ENCODE measurements at regions not wholly inside any gene's neighbourhood (a gene's known extent, or its start where the extent isn't known, plus 50 kb on each side); places are given as distances from the start of the nearest gene placed in this dataset.

DNA sequence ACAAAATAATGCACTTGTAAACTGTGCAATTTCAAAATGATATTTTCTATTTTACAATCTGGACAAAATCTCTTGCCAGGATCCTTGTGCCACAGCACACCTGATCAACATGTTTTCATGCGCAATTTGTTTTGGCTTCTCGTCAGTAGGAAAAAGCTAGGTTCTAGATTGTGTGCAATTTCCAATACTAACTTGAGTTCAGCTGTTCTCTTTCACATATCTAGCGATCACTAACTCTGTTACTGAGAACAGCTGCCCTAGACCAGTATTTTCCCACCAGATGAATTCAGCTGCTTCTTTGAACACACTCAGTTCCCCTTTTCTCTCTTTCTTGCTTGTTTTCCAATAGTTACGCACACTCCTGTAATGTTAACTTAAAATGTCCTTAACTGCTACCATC lies 131.2 kb downstream of the MAGEB5 start:
- TF ChIP-seq, protein P1, sequence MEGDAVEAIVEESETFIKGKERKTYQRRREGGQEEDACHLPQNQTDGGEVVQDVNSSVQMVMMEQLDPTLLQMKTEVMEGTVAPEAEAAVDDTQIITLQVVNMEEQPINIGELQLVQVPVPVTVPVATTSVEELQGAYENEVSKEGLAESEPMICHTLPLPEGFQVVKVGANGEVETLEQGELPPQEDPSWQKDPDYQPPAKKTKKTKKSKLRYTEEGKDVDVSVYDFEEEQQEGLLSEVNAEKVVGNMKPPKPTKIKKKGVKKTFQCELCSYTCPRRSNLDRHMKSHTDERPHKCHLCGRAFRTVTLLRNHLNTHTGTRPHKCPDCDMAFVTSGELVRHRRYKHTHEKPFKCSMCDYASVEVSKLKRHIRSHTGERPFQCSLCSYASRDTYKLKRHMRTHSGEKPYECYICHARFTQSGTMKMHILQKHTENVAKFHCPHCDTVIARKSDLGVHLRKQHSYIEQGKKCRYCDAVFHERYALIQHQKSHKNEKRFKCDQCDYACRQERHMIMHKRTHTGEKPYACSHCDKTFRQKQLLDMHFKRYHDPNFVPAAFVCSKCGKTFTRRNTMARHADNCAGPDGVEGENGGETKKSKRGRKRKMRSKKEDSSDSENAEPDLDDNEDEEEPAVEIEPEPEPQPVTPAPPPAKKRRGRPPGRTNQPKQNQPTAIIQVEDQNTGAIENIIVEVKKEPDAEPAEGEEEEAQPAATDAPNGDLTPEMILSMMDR (IDR thresholded peaks at IDR 0.05), result no peak
- TF ChIP-seq POLR2AphosphoS5 (IDR thresholded peaks at IDR 0.05; ENCODE audit: insufficient read depth in 1 of 2, low read depth in 1 of 2), result no peak

Measured in vagina (tissue), 2 donors.